GM19452 (cell line): ENCODE measurements at regions not wholly inside any gene's neighbourhood (a gene's known extent, or its start where the extent isn't known, plus 50 kb on each side); places are given as distances from the start of the nearest gene placed in this dataset.
A peak's percentile ranks its signal among the peaks of the same experiment; 100 is the strongest.
"Not testable (repeated sequence)": the region's sequence is repeated elsewhere in the genome, so short reads cannot be mapped to it uniquely, and the experiment has no call there.

ENCODE experiments used
- ATAC-seq: cut with Tn5 transposase; IDR thresholded peaks from one replicate; pipeline ENCODE4 v1.9.1; 2021; ENCODE audit not compliant: unreplicated experiment

GRCh38 chr5:112533362-112533761, 114.3 kb upstream of the EPB41L4A start:
- ATAC-seq, result peak; percentile 34

GRCh38 chr5:112534067-112534583, 115.0 kb upstream of the EPB41L4A start:
- ATAC-seq, result no peak

- ATAC-seq, result no peak
Measured at GRCh38 chr5:112534611-112535255, 115.7 kb upstream of the EPB41L4A start.

- no peak for ATAC-seq
Measured at GRCh38 chr5:112535356-112535755, 116.3 kb upstream of the EPB41L4A start.

GRCh38 chr5:112544558-112544957, 125.5 kb upstream of the EPB41L4A start:
- not testable (repeated sequence) for ATAC-seq

- ATAC-seq, result no peak
Measured at GRCh38 chr5:112546946-112547592, 128.0 kb upstream of the EPB41L4A start.

GRCh38 chr5:112548246-112548881, 129.3 kb upstream of the EPB41L4A start:
- ATAC-seq, result no peak

GRCh38 chr5:112549127-112549526, 130.1 kb upstream of the EPB41L4A start:
- ATAC-seq, result no peak

- ATAC-seq, result no peak
Measured at GRCh38 chr5:112549605-112550166, 130.6 kb upstream of the EPB41L4A start.

GRCh38 chr5:112551419-112552032, 132.4 kb upstream of the EPB41L4A start:
- ATAC-seq, result no peak

- ATAC-seq, result no peak
Measured at GRCh38 chr5:112552216-112552615, 133.1 kb upstream of the EPB41L4A start.

- no peak for ATAC-seq
Measured at GRCh38 chr5:112552791-112553190, 133.7 kb upstream of the EPB41L4A start.

GRCh38 chr5:112554101-112554977, 135.3 kb upstream of the EPB41L4A start:
- ATAC-seq, result no peak

- ATAC-seq, result no peak
Measured at GRCh38 chr5:112555197-112555596, 136.1 kb upstream of the EPB41L4A start.

GRCh38 chr5:112555691-112556090, 136.6 kb upstream of the EPB41L4A start:
- ATAC-seq, result no peak

- ATAC-seq, result not testable (repeated sequence)
Measured at GRCh38 chr5:112559501-112559900, 140.4 kb upstream of the EPB41L4A start.

GRCh38 chr5:112560371-112560770, 141.3 kb upstream of the EPB41L4A start:
- no peak for ATAC-seq

GRCh38 chr5:112563169-112563826, 144.2 kb upstream of the EPB41L4A start:
- ATAC-seq, result no peak

GRCh38 chr5:112566251-112566650, 147.2 kb upstream of the EPB41L4A start:
- ATAC-seq, result no peak

- ATAC-seq, result no peak
Measured at GRCh38 chr5:112569596-112569995, 150.5 kb upstream of the EPB41L4A start.
